ENCODE measurements at regions not wholly inside any gene's neighbourhood (a gene's known extent, or its start where the extent isn't known, plus 50 kb on each side); places are given as distances from the start of the nearest gene placed in this dataset.

DNA sequence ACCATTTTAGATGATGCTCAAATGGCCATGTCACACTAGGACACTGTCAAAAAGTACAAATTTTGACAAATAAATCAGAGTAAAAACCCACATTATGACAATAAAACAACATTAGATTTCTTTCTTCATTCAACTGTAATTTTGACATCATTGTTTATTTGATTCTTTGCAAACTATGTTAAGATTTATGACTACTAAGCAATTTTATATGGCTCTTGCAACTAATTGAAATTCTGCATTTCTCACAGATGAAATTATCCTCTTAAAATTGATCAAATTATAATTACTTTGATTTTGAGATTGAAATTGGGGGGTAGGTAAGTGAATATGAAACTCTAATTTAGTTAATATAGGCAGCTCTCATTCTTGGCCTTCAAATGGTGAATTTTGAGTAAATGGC, 59.8 kb downstream of the ATOH1 start:
- Histone ChIP-seq H3K9me2 (ENCODE audit: insufficient read depth, low read length) (no peaks in the 10 kb centered on the region), H3K36me3 (ENCODE audit: insufficient read depth, low read length) (no peaks in the 10 kb centered on the region), H2AFZ (ENCODE audit: low read depth, low read length) (no peak overlapping the region), H3K27ac (ENCODE audit: low read length) (no peak overlapping the region), H3K79me2 (replicated peaks; ENCODE audit: insufficient read depth, low read length) (no peaks in the 10 kb centered on the region), H3K9ac (ENCODE audit: low read length) (no peak overlapping the region), H3F3A (ENCODE audit: insufficient read depth, low read length, poor library complexity, severe bottlenecking) (no peaks in the 10 kb centered on the region), H3K27me3 (ENCODE audit: insufficient read depth, low read depth, low read length) (no peaks in the 10 kb centered on the region), H3K4me3 (ENCODE audit: low read length) (no peak overlapping the region), H3K9me3 (ENCODE audit: low read length) (no peaks in the 10 kb centered on the region), H3K4me2 (ENCODE audit: low read length) (no peak overlapping the region), H4K20me1 (ENCODE audit: insufficient read depth) (no peaks in the 10 kb centered on the region)
- TF ChIP-seq TAF1 (IDR thresholded peaks at IDR 0.05; ENCODE audit: low read depth) (no peak), RAD21 (conservative IDR thresholded peaks at IDR 0.05) (no peak), EZH2 (IDR thresholded peaks at IDR 0.05; ENCODE audit: borderline replicate concordance, insufficient read depth, low read length, poor library complexity, severe bottlenecking) (no peak), SMC3 (conservative IDR thresholded peaks at IDR 0.05; ENCODE audit: poor library complexity) (no peak), POLR2AphosphoS5 (IDR thresholded peaks at IDR 0.05) (no peak), MXI1 (conservative IDR thresholded peaks at IDR 0.05; ENCODE audit: poor library complexity, severe bottlenecking) (no peak), EP300 (conservative IDR thresholded peaks at IDR 0.05; ENCODE audit: poor library complexity, severe bottlenecking) (no peak)
- TF ChIP-seq, protein P1, sequence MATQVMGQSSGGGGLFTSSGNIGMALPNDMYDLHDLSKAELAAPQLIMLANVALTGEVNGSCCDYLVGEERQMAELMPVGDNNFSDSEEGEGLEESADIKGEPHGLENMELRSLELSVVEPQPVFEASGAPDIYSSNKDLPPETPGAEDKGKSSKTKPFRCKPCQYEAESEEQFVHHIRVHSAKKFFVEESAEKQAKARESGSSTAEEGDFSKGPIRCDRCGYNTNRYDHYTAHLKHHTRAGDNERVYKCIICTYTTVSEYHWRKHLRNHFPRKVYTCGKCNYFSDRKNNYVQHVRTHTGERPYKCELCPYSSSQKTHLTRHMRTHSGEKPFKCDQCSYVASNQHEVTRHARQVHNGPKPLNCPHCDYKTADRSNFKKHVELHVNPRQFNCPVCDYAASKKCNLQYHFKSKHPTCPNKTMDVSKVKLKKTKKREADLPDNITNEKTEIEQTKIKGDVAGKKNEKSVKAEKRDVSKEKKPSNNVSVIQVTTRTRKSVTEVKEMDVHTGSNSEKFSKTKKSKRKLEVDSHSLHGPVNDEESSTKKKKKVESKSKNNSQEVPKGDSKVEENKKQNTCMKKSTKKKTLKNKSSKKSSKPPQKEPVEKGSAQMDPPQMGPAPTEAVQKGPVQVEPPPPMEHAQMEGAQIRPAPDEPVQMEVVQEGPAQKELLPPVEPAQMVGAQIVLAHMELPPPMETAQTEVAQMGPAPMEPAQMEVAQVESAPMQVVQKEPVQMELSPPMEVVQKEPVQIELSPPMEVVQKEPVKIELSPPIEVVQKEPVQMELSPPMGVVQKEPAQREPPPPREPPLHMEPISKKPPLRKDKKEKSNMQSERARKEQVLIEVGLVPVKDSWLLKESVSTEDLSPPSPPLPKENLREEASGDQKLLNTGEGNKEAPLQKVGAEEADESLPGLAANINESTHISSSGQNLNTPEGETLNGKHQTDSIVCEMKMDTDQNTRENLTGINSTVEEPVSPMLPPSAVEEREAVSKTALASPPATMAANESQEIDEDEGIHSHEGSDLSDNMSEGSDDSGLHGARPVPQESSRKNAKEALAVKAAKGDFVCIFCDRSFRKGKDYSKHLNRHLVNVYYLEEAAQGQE (IDR thresholded peaks at IDR 0.05; ENCODE audit: borderline replicate concordance): no peak
- TF ChIP-seq, protein P2, sequence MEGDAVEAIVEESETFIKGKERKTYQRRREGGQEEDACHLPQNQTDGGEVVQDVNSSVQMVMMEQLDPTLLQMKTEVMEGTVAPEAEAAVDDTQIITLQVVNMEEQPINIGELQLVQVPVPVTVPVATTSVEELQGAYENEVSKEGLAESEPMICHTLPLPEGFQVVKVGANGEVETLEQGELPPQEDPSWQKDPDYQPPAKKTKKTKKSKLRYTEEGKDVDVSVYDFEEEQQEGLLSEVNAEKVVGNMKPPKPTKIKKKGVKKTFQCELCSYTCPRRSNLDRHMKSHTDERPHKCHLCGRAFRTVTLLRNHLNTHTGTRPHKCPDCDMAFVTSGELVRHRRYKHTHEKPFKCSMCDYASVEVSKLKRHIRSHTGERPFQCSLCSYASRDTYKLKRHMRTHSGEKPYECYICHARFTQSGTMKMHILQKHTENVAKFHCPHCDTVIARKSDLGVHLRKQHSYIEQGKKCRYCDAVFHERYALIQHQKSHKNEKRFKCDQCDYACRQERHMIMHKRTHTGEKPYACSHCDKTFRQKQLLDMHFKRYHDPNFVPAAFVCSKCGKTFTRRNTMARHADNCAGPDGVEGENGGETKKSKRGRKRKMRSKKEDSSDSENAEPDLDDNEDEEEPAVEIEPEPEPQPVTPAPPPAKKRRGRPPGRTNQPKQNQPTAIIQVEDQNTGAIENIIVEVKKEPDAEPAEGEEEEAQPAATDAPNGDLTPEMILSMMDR (IDR thresholded peaks at IDR 0.05; ENCODE audit: poor library complexity, severe bottlenecking): no peak

GRCh38 chr4:93888768-93889167, 60.2 kb downstream of the ATOH1 start:
- H3K27me3 ChIP-seq (ENCODE audit: insufficient read depth, low read depth, low read length): no peaks in the 10 kb centered on the region
- H3K9me2 ChIP-seq (ENCODE audit: insufficient read depth, low read length): no peaks in the 10 kb centered on the region
- H3K36me3 ChIP-seq (ENCODE audit: insufficient read depth, low read length): no peaks in the 10 kb centered on the region
- no peak overlapping the region for H2AFZ ChIP-seq (ENCODE audit: low read depth, low read length)
- H3K4me3 ChIP-seq (ENCODE audit: low read length): no peak overlapping the region
- no peaks in the 10 kb centered on the region for H3K9me3 ChIP-seq (ENCODE audit: low read length)
- H3K79me2 ChIP-seq (replicated peaks; ENCODE audit: insufficient read depth, low read length): no peaks in the 10 kb centered on the region
- no peak overlapping the region for H3K27ac ChIP-seq (ENCODE audit: low read length)
- no peak overlapping the region for H3K9ac ChIP-seq (ENCODE audit: low read length)
- H3K4me2 ChIP-seq (ENCODE audit: low read length): no peak overlapping the region
- TF ChIP-seq, protein P2 (IDR thresholded peaks at IDR 0.05; ENCODE audit: poor library complexity, severe bottlenecking): no peak
- TF ChIP-seq TAF1 (IDR thresholded peaks at IDR 0.05; ENCODE audit: low read depth) (no peak), SMC3 (conservative IDR thresholded peaks at IDR 0.05; ENCODE audit: poor library complexity) (no peak), POLR2AphosphoS5 (IDR thresholded peaks at IDR 0.05) (no peak), MXI1 (conservative IDR thresholded peaks at IDR 0.05; ENCODE audit: poor library complexity, severe bottlenecking) (no peak), EP300 (conservative IDR thresholded peaks at IDR 0.05; ENCODE audit: poor library complexity, severe bottlenecking) (no peak), EZH2 (IDR thresholded peaks at IDR 0.05; ENCODE audit: borderline replicate concordance, insufficient read depth, low read length, poor library complexity, severe bottlenecking) (no peak), RAD21 (conservative IDR thresholded peaks at IDR 0.05) (no peak)
- TF ChIP-seq, protein P1 (IDR thresholded peaks at IDR 0.05; ENCODE audit: borderline replicate concordance): no peak
- no peaks in the 10 kb centered on the region for H3F3A ChIP-seq (ENCODE audit: insufficient read depth, low read length, poor library complexity, severe bottlenecking)
- H4K20me1 ChIP-seq (ENCODE audit: insufficient read depth): no peaks in the 10 kb centered on the region

All from neural cell (in vitro differentiated cells).